NCI-H2227 (cell line): ENCODE measurements at regions not wholly inside any gene's neighbourhood (a gene's known extent, or its start where the extent isn't known, plus 50 kb on each side); places are given as distances from the start of the nearest gene placed in this dataset.

Experiments used
- DNase-seq: peaks from one replicate; lab custom pipeline; 2025; ENCODE audit not compliant: unreplicated experiment; lab: John Stamatoyannopoulos, UW

GRCh38 chr2:237170020-237170419 lies 84.3 kb downstream of the COPS8 start:
- DNase-seq = no peak

- no peak for DNase-seq
Observed at GRCh38 chr2:237171396-237171795, 85.7 kb downstream of the COPS8 start.

GRCh38 chr2:237171881-237172280 lies 86.2 kb downstream of the COPS8 start:
- no peak for DNase-seq

GRCh38 chr2:237177052-237177451 lies 91.4 kb downstream of the COPS8 start:
- no peak for DNase-seq

GRCh38 chr2:237177986-237178385 lies 92.3 kb downstream of the COPS8 start:
- DNase-seq = no peak

GRCh38 chr2:237178396-237178795 lies 92.7 kb downstream of the COPS8 start:
- no peak for DNase-seq

- no peak for DNase-seq
Observed at GRCh38 chr2:237179161-237179560, 93.5 kb downstream of the COPS8 start.

GRCh38 chr2:237180187-237180586 lies 94.5 kb downstream of the COPS8 start:
- DNase-seq = no peak

- no peak for DNase-seq
Observed at GRCh38 chr2:237180987-237181386, 95.3 kb downstream of the COPS8 start.

DNA sequence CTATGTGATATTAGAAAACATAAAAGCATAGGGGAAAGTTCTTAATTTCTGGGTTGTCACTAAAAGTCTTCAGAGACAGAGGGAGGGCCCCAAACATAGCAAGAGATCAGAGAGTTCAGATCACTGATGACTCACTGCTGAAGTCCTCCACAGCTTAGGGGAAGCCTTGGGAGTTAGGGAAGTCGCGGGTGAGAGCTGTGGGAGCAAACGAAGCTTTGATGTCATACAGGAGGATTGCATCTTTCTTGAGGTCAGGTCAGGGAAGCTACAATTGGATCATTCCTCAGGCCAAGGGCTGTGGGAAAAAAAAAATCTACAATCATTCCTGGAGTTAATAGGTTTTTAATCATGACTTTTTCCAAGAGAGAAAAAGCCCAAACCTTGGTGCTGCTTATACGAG lies 96.2 kb downstream of the COPS8 start:
- no peak for DNase-seq

DNA sequence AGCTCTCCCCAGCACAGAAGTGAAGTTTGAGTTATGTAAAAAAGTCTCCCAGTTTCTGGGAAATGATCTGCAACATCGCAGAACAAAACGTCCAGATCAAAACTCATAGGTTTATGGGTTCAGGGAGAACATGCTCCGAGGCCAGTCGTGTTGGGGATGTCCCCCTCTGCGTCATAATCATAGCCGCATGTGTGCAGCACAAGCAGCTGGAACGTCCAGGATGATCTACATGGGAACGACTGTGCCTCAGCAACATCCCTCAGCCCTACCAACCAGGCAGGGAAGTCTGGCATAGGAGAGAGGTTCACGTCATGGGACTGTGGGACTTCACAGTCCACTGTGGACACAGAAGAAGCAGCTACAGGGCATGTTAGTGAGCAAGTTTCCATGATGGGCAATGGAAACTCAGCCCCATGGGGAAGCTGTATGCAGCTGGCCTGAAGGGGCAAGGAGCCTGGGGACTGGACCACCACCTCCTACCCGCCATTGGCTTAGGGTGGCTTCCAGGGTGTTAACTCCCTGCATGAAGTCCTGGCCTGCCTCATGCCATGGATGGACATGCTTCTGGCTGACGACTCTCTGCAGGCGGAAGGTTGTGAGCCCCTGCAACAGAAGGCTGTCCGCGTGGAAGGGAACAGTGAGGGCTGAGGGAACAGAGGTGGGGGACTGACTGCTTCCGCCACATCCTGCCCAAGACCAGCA lies 96.9 kb downstream of the COPS8 start:
- no peak for DNase-seq

GRCh38 chr2:237184192-237184918 lies 98.7 kb downstream of the COPS8 start:
- no peak for DNase-seq

GRCh38 chr2:237184919-237185552 lies 99.3 kb downstream of the COPS8 start:
- DNase-seq = no peak

GRCh38 chr2:237185553-237185925 lies 99.8 kb downstream of the COPS8 start:
- no peak for DNase-seq

DNA sequence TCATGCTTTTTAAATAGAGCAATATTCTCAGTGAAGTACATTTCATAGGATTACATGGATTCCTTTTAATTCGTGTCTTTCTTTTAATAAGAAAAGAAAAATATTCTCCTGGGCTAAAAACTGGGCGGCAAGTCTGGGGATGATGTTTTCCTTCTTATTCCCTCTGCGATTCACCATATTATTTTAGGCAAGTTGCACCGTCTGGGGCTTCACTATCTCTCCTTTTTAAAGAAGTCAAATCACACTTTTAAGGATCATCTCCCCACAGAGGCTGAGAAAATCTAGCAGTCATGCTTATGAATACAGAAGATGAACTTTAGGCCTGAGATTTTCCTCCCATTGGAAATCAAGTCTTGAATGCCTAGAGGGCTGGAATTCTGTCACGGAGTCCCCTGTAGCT lies 104.1 kb downstream of the COPS8 start:
- DNase-seq = no peak

DNA sequence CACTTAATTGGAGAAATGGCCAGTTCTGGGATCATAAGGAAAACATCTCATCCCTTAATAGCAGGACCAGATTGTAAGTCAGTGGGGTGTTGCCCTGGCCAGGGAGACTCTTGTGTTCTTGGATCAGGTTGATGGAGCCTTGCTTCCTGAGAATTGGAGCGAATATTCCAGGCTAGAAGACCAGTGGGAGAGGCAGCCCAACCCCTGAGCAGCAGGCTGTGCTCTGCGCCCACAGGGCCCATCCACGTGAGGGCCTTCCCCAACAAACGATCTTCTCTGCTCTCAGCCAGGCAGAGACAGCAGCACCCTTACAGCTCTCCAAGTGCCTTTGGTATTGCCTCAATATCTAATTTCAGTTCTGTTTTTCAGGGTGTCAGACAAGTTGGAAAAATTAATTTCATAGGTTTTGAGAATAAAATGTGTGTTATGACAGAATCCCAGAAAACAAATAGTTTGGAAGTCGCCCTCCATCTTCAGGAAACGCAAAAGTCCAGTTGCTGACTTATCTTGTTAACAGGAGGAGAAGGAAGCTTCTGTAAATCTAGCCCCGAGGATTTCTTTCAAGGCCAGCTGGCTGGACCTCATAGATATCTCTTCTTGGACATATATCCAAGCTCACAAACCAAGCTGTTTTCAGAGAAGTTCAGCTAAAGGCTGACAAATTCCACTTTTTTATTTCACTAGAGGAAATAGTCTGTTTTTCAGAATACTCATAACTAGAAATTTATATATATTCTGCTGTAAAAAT lies 105.5 kb downstream of the COPS8 start:
- no peak for DNase-seq

DNA sequence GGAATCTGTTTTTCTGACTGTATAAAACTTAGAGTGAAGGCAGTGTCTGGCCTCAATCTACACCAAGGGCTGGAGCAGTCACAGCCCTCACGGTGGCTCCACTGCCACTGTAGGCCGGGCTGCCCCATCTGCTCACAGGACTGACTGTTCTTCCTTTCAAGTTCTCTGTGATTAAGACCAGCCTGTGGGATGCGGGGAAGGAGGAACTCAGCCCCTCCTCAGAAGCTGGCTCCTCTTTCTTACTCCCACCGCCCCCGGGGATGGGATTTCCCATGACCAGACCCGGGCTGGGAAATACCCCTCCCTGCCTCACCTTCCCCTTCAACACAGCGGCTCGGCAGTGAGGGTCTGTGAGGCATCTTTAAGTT lies 106.0 kb downstream of the COPS8 start:
- no peak for DNase-seq

DNA sequence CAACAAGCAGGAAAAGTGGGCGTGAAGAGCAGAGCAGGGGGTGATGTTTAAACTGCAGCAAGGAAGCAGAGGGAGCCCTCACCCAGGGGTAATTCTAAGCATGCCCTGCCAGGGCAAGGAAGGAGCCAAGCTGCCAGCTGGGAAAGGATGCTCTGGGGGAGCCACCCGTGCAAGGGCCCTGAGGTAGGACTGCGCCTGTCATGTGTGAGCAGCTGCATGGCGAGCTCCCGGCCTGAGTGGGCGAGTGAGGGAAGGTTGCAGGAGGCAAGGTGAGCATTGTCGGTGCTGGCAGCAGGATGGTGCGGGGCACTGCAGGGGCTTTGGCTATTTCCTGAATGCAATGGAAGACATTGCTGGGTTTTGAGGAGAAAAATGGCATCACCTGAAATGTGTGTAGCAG lies 107.2 kb downstream of the COPS8 start:
- no peak for DNase-seq

DNA sequence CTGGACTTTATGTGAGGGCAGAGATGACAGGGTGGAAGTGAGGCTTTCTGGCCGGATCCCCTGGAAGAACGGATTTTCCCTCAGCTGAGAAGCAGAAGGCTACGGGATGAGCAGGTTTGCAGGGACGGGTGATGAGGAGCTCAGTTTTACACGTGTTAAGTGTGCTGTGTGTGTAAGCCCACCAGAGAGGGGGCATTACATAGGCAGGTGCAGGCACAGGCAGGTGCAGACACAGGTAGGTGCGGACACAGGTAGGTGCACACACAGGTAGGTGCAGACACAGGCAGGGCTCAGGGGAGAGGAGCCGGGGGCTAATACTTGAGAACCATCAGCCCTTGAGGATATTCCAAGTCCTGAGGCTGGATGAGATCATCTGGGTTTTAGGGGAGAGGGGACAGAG lies 107.7 kb downstream of the COPS8 start:
- no peak for DNase-seq

GRCh38 chr2:237194081-237194480 lies 108.4 kb downstream of the COPS8 start:
- no peak for DNase-seq

GRCh38 chr2:237194906-237195305 lies 109.2 kb downstream of the COPS8 start:
- no peak for DNase-seq
